Neural cell (in vitro differentiated cells): ENCODE measurements at regions not wholly inside any gene's neighbourhood (a gene's known extent, or its start where the extent isn't known, plus 50 kb on each side); places are given as distances from the start of the nearest gene placed in this dataset.

Experiments used
- EP300 ChIP-seq: fragments of 450-650 bp; conservative IDR thresholded peaks from 2 replicates; pipeline ENCODE4 v1.6.1; 2014; ENCODE audit warnings: antibody characterized with exemption, mild to moderate bottlenecking, moderate library complexity; ENCODE audit not compliant: poor library complexity, severe bottlenecking
- POLR2AphosphoS5 ChIP-seq: IDR thresholded peaks from 2 replicates; pipeline ENCODE4 v1.6.1; 2012
- TAF1 ChIP-seq: IDR thresholded peaks from 2 replicates; pipeline ENCODE4 v1.6.1; 2012; ENCODE audit warnings: low read depth
- TF ChIP-seq, protein P1 (sequence below): fragments of 450-650 bp; IDR thresholded peaks from 2 replicates; pipeline ENCODE4 v1.5.1; 2014; ENCODE audit warnings: antibody characterized with exemption, mild to moderate bottlenecking, moderate library complexity; ENCODE audit not compliant: poor library complexity, severe bottlenecking

DNA sequence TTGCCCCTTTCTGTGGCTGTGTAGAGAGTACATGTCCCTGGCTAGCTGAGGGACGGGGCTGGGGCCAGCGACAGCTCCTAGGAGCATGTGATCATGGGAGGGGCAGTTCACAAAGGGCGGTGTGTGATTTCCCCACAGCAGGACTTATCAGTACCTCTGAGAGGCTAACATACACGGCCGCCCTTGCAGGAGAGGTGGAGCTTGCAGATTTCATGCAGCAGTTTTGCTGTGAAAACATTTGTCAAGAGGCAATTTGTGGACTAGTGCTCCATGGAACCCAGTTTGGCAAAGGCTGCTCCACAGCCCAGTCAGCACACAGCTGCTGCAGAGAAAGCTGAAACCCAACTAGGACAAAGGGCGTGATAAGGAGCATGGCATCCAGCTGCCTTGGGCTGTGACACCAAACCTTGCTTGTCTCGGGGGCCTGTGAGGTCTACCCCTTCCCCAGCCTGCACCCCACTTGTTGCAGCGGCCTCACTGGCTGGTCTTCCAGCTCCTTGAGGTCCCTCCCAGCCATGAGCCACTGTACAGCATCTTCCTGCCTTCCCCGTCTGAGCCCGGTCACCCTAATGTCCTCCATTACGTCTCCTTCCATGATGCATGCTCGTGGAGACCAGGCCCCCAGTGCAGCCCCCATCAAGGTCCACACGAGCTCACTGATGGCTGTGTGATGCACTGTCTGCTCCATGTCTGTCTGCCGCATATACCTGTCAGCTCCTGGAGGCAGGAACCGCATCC lies 121.4 kb upstream of the HDAC4 start:
- TF ChIP-seq, protein P1, sequence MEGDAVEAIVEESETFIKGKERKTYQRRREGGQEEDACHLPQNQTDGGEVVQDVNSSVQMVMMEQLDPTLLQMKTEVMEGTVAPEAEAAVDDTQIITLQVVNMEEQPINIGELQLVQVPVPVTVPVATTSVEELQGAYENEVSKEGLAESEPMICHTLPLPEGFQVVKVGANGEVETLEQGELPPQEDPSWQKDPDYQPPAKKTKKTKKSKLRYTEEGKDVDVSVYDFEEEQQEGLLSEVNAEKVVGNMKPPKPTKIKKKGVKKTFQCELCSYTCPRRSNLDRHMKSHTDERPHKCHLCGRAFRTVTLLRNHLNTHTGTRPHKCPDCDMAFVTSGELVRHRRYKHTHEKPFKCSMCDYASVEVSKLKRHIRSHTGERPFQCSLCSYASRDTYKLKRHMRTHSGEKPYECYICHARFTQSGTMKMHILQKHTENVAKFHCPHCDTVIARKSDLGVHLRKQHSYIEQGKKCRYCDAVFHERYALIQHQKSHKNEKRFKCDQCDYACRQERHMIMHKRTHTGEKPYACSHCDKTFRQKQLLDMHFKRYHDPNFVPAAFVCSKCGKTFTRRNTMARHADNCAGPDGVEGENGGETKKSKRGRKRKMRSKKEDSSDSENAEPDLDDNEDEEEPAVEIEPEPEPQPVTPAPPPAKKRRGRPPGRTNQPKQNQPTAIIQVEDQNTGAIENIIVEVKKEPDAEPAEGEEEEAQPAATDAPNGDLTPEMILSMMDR, result no peak
- no peak for TF ChIP-seq EP300
- TF ChIP-seq TAF1, result no peak
- TF ChIP-seq POLR2AphosphoS5, result no peak
